ENCODE measurements at regions not wholly inside any gene's neighbourhood (a gene's known extent, or its start where the extent isn't known, plus 50 kb on each side); places are given as distances from the start of the nearest gene placed in this dataset.
"Not testable (repeated sequence)": the region's sequence is repeated elsewhere in the genome, so short reads cannot be mapped to it uniquely, and the experiment has no call there.

- Mint-ChIP-seq H3K4me3 (no peak overlapping the region), H3K4me1 (peaks cover 0 to 2% (median under 1%) of the 10 kb centered on the region in 4 donors), H3K27ac (no peak overlapping the region), H3K36me3 (no peaks in the 10 kb centered on the region), H3K27me3 (no peaks in the 10 kb centered on the region), H3K9me3 (no peaks in the 10 kb centered on the region)
- Histone ChIP-seq H3K9me3 (ENCODE audit: control insufficient read depth in 1 of 2, low read length in 2 of 2) (no peaks in the 10 kb centered on the region), H3K27ac (ENCODE audit: low read depth, low read length) (no peak overlapping the region), H3K4me1 (ENCODE audit: insufficient read depth, low read length) (no peaks in the 10 kb centered on the region), H3K27me3 (ENCODE audit: insufficient read depth, low read length) (no peaks in the 10 kb centered on the region), H3K4me3 (ENCODE audit: low read length in 2 of 2) (no peak overlapping the region), H3K36me3 (ENCODE audit: insufficient read depth, low read length) (no peaks in the 10 kb centered on the region)
- intact Hi-C loops (cut with micrococcal nuclease): no loop called here
- ChIA-PET POLR2A (ENCODE audit: partially characterized antibody) (no interaction called here), CTCF (ENCODE audit: partially characterized antibody) (no interaction called here)
- DNase-seq: no peak
These were observed 212.3 kb upstream of the ZNF217 start for GRCh38 chr20:53805895-53806384.

GRCh38 chr20:53804920-53805894 is 211.6 kb upstream of the ZNF217 start:
- H3K9me3 ChIP-seq (ENCODE audit: control insufficient read depth in 1 of 2, low read length in 2 of 2): no peaks in the 10 kb centered on the region
- POLR2A ChIA-PET (ENCODE audit: partially characterized antibody): no interaction called here
- Mint-ChIP-seq H3K4me3 (no peak overlapping the region), H3K27me3 (no peaks in the 10 kb centered on the region), H3K27ac (no peak overlapping the region), H3K9me3 (no peaks in the 10 kb centered on the region), H3K36me3 (no peaks in the 10 kb centered on the region), H3K4me1 (peaks cover 0 to 2% (median under 1%) of the 10 kb centered on the region in 4 donors)
- no peak for DNase-seq
- H3K4me3 ChIP-seq (ENCODE audit: low read length in 2 of 2): no peak overlapping the region
- no peak overlapping the region for H3K27ac ChIP-seq (ENCODE audit: low read depth, low read length)
- intact Hi-C loops (cut with micrococcal nuclease): no loop called here
- CTCF ChIA-PET (ENCODE audit: partially characterized antibody): no interaction called here
- no peaks in the 10 kb centered on the region for H3K36me3 ChIP-seq (ENCODE audit: insufficient read depth, low read length)
- no peaks in the 10 kb centered on the region for H3K4me1 ChIP-seq (ENCODE audit: insufficient read depth, low read length)
- H3K27me3 ChIP-seq (ENCODE audit: insufficient read depth, low read length): no peaks in the 10 kb centered on the region

GRCh38 chr20:53804308-53804707 is 210.7 kb upstream of the ZNF217 start:
- H3K4me1 ChIP-seq (ENCODE audit: insufficient read depth, low read length); POLR2A ChIA-PET (ENCODE audit: partially characterized antibody); H3K27me3 ChIP-seq (ENCODE audit: insufficient read depth, low read length); H3K4me3 Mint-ChIP-seq; H3K27ac ChIP-seq (ENCODE audit: low read depth, low read length); H3K27ac Mint-ChIP-seq; H3K4me1 Mint-ChIP-seq; H3K9me3 Mint-ChIP-seq; H3K36me3 Mint-ChIP-seq; H3K4me3 ChIP-seq (ENCODE audit: low read length in 2 of 2); intact Hi-C loops (cut with micrococcal nuclease); CTCF ChIA-PET (ENCODE audit: partially characterized antibody); H3K9me3 ChIP-seq (ENCODE audit: control insufficient read depth in 1 of 2, low read length in 2 of 2); H3K27me3 Mint-ChIP-seq; DNase-seq; H3K36me3 ChIP-seq (ENCODE audit: insufficient read depth, low read length): not testable (repeated sequence)

GRCh38 chr20:53803492-53804155 is 210.0 kb upstream of the ZNF217 start:
- Histone ChIP-seq H3K27ac (ENCODE audit: low read depth, low read length) (no peak overlapping the region), H3K4me3 (ENCODE audit: low read length in 2 of 2) (no peak overlapping the region), H3K36me3 (ENCODE audit: insufficient read depth, low read length) (no peaks in the 10 kb centered on the region), H3K4me1 (ENCODE audit: insufficient read depth, low read length) (no peaks in the 10 kb centered on the region), H3K9me3 (ENCODE audit: control insufficient read depth in 1 of 2, low read length in 2 of 2) (no peaks in the 10 kb centered on the region), H3K27me3 (ENCODE audit: insufficient read depth, low read length) (no peaks in the 10 kb centered on the region)
- no peak overlapping the region for H3K27ac Mint-ChIP-seq
- H3K4me3 Mint-ChIP-seq: no peak overlapping the region
- no peaks in the 10 kb centered on the region for H3K27me3 Mint-ChIP-seq
- H3K36me3 Mint-ChIP-seq: no peaks in the 10 kb centered on the region
- ChIA-PET CTCF (ENCODE audit: partially characterized antibody) (no interaction called here), POLR2A (ENCODE audit: partially characterized antibody) (no interaction called here)
- H3K9me3 Mint-ChIP-seq: no peaks in the 10 kb centered on the region
- intact Hi-C loops (cut with micrococcal nuclease): no loop called here
- no peak for DNase-seq
- peaks cover 0 to 2% (median 0%) of the 10 kb centered on the region in 4 donors for H3K4me1 Mint-ChIP-seq

GRCh38 chr20:53801609-53802370 is 208.2 kb upstream of the ZNF217 start:
- DNase-seq: no peak
- H3K4me1 ChIP-seq (ENCODE audit: insufficient read depth, low read length): no peaks in the 10 kb centered on the region
- no peaks in the 10 kb centered on the region for H3K9me3 Mint-ChIP-seq
- no peaks in the 10 kb centered on the region for H3K27me3 Mint-ChIP-seq
- H3K4me3 ChIP-seq (ENCODE audit: low read length in 2 of 2): no peak overlapping the region
- no peaks in the 10 kb centered on the region for H3K27me3 ChIP-seq (ENCODE audit: insufficient read depth, low read length)
- H3K4me3 Mint-ChIP-seq: no peak overlapping the region
- ChIA-PET POLR2A (ENCODE audit: partially characterized antibody) (no interaction called here), CTCF (ENCODE audit: partially characterized antibody) (no interaction called here)
- H3K36me3 Mint-ChIP-seq: no peaks in the 10 kb centered on the region
- peak overlapping the region in 1 of 7 donors; percentile 36 for H3K27ac Mint-ChIP-seq
- intact Hi-C loops (cut with micrococcal nuclease): no loop called here
- H3K9me3 ChIP-seq (ENCODE audit: control insufficient read depth in 1 of 2, low read length in 2 of 2): no peaks in the 10 kb centered on the region
- H3K27ac ChIP-seq (ENCODE audit: low read depth, low read length): no peak overlapping the region
- H3K4me1 Mint-ChIP-seq: no peaks in the 10 kb centered on the region
- H3K36me3 ChIP-seq (ENCODE audit: insufficient read depth, low read length): no peaks in the 10 kb centered on the region

- intact Hi-C loops (cut with micrococcal nuclease): no loop called here
- Mint-ChIP-seq H3K4me3 (no peak overlapping the region), H3K27me3 (no peaks in the 10 kb centered on the region), H3K27ac (peak overlapping the region in 1 of 7 donors; percentile 36), H3K4me1 (no peaks in the 10 kb centered on the region), H3K9me3 (no peaks in the 10 kb centered on the region), H3K36me3 (no peaks in the 10 kb centered on the region)
- Histone ChIP-seq H3K27ac (ENCODE audit: low read depth, low read length) (no peak overlapping the region), H3K9me3 (ENCODE audit: control insufficient read depth in 1 of 2, low read length in 2 of 2) (no peaks in the 10 kb centered on the region), H3K27me3 (ENCODE audit: insufficient read depth, low read length) (no peaks in the 10 kb centered on the region), H3K36me3 (ENCODE audit: insufficient read depth, low read length) (no peaks in the 10 kb centered on the region), H3K4me3 (ENCODE audit: low read length in 2 of 2) (no peak overlapping the region), H3K4me1 (ENCODE audit: insufficient read depth, low read length) (no peaks in the 10 kb centered on the region)
- no peak for DNase-seq
- ChIA-PET POLR2A (ENCODE audit: partially characterized antibody) (no interaction called here), CTCF (ENCODE audit: partially characterized antibody) (no interaction called here)
These were observed 207.4 kb upstream of the ZNF217 start for GRCh38 chr20:53800883-53801604.

- Mint-ChIP-seq H3K27me3 (no peaks in the 10 kb centered on the region), H3K36me3 (no peaks in the 10 kb centered on the region), H3K9me3 (no peaks in the 10 kb centered on the region), H3K4me3 (no peak overlapping the region), H3K4me1 (no peaks in the 10 kb centered on the region), H3K27ac (no peak overlapping the region)
- H3K36me3 ChIP-seq (ENCODE audit: insufficient read depth, low read length): no peaks in the 10 kb centered on the region
- ChIA-PET CTCF (ENCODE audit: partially characterized antibody) (no interaction called here), POLR2A (ENCODE audit: partially characterized antibody) (no interaction called here)
- intact Hi-C loops (cut with micrococcal nuclease): no loop called here
- no peak for DNase-seq
- H3K4me1 ChIP-seq (ENCODE audit: insufficient read depth, low read length): no peaks in the 10 kb centered on the region
- H3K9me3 ChIP-seq (ENCODE audit: control insufficient read depth in 1 of 2, low read length in 2 of 2): no peaks in the 10 kb centered on the region
- no peak overlapping the region for H3K4me3 ChIP-seq (ENCODE audit: low read length in 2 of 2)
- H3K27me3 ChIP-seq (ENCODE audit: insufficient read depth, low read length): no peaks in the 10 kb centered on the region
- no peak overlapping the region for H3K27ac ChIP-seq (ENCODE audit: low read depth, low read length)
These were observed 206.8 kb upstream of the ZNF217 start for GRCh38 chr20:53800418-53800817.
